Peyer's patch (tissue), 4 donors: ENCODE measurements at regions not wholly inside any gene's neighbourhood (a gene's known extent, or its start where the extent isn't known, plus 50 kb on each side); places are given as distances from the start of the nearest gene placed in this dataset.

Source experiments
- POLR2A ChIP-seq, 2 donors: fragments of 450-650 bp; IDR thresholded peaks; one replicate each; pipeline ENCODE4 v1.5.1; 2017; ENCODE audit warnings: antibody characterized with exemption in 2 of 2, mild to moderate bottlenecking in 2 of 2, moderate library complexity in 2 of 2
- TF ChIP-seq, protein P1 (sequence below), 6 experiments: fragments of 450-650 bp in 4 of 6; fragments of 200-600 bp in 2 of 6; sonication (generic) in 1 of 6; IDR thresholded peaks; one replicate each; pipeline ENCODE4 v1.5.1; 2017 to 2019; ENCODE audit warnings: antibody characterized with exemption in 6 of 6, mild to moderate bottlenecking in 3 of 6, moderate library complexity in 1 of 6

DNA sequence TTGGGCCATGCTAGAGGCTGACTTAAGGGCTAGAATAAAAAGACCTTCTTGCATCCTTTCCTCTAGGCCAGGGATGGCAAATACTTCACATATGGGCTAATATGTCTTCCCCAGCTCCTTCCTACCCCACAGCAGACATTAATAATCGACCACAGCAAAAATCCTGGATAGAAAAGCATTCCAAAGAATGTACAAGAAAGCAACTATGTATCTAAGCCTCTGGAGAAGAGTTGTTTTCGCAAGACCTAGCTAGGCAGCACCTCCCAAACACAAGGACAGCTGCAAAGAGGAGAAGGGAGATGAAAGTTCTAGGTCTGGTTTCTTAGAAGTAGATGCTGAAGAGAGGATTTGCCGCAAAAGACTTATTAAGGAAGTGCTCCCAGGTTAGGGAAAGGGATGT, 372.6 kb downstream of the SLC4A3 start:
- TF ChIP-seq, protein P1, sequence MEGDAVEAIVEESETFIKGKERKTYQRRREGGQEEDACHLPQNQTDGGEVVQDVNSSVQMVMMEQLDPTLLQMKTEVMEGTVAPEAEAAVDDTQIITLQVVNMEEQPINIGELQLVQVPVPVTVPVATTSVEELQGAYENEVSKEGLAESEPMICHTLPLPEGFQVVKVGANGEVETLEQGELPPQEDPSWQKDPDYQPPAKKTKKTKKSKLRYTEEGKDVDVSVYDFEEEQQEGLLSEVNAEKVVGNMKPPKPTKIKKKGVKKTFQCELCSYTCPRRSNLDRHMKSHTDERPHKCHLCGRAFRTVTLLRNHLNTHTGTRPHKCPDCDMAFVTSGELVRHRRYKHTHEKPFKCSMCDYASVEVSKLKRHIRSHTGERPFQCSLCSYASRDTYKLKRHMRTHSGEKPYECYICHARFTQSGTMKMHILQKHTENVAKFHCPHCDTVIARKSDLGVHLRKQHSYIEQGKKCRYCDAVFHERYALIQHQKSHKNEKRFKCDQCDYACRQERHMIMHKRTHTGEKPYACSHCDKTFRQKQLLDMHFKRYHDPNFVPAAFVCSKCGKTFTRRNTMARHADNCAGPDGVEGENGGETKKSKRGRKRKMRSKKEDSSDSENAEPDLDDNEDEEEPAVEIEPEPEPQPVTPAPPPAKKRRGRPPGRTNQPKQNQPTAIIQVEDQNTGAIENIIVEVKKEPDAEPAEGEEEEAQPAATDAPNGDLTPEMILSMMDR (IDR thresholded peaks at IDR 0.05), result no peak
- TF ChIP-seq POLR2A (IDR thresholded peaks at IDR 0.05), result no peak
